GM21528 (cell line): ENCODE measurements at regions not wholly inside any gene's neighbourhood (a gene's known extent, or its start where the extent isn't known, plus 50 kb on each side); places are given as distances from the start of the nearest gene placed in this dataset.

Source experiments
- ATAC-seq: cut with Tn5 transposase; IDR thresholded peaks from one replicate; pipeline ENCODE4 v1.9.1; 2021; ENCODE audit warnings: mild to moderate bottlenecking, moderate library complexity; ENCODE audit not compliant: unreplicated experiment, low FRiP score

DNA sequence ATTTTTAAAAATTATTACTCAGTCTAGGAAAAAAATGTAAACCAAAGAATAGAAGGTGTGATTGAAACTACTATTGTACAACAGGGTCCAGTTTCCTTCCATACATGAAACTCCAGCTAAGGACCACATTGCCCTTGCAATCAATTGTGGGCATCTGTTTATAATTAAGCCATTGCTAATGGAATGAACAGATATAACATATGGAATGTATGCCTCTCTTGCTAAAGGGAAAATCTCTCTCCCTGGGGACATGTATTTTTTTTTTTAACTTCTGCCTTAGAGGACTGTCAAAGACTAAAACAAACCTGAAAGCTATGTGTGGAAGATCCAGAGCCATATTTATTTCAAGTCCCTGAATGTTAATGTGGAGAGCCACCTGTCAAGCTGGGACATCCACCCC, 336.8 kb upstream of the MANEA start:
- no peak for ATAC-seq

- ATAC-seq, result no peak
Observed at GRCh38 chr6:95242560-95242959, 334.8 kb upstream of the MANEA start.

DNA sequence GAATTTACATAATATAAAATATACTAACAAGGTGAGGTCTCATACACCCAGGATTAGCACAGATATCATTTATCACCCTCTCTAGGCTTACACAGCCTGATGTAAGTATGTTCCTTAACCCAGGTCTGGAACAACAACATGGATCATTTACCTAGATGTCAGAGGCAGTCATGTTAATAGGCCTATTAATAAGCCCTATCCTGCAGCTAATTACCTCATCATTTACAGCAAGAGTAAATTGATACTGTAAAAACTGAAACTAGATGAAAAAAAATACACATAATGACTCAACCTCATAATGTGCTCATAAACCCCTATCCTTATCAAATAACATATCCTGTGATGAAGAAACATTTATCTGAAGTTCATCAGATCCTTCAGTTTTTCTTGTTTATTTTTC, 334.3 kb upstream of the MANEA start:
- ATAC-seq, result no peak

DNA sequence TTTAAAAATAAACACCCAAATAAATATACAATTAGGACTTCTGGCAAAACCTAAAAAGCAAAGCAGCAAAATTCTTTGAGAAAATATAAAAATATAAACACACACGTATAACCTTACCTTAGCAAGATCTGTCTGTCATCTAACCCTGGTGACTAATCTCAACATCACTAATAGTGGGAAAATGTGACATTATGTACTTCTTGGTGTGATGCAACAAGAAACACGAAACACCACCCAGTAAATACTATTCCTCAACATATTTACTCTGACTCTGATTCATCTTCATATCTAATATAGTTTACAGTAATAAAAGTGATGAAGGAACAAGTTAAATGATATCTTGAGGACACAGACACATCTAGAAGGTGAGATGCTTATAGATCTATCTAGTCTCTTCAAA, 332.6 kb upstream of the MANEA start:
- ATAC-seq, result no peak

- ATAC-seq, result no peak
Observed at GRCh38 chr6:95248499-95248898, 328.8 kb upstream of the MANEA start.

GRCh38 chr6:95249175-95249574, 328.2 kb upstream of the MANEA start:
- ATAC-seq, result no peak

- no peak for ATAC-seq
Observed at GRCh38 chr6:95249661-95250060, 327.7 kb upstream of the MANEA start.

- no peak for ATAC-seq
Observed at GRCh38 chr6:95263840-95264239, 313.5 kb upstream of the MANEA start.

DNA sequence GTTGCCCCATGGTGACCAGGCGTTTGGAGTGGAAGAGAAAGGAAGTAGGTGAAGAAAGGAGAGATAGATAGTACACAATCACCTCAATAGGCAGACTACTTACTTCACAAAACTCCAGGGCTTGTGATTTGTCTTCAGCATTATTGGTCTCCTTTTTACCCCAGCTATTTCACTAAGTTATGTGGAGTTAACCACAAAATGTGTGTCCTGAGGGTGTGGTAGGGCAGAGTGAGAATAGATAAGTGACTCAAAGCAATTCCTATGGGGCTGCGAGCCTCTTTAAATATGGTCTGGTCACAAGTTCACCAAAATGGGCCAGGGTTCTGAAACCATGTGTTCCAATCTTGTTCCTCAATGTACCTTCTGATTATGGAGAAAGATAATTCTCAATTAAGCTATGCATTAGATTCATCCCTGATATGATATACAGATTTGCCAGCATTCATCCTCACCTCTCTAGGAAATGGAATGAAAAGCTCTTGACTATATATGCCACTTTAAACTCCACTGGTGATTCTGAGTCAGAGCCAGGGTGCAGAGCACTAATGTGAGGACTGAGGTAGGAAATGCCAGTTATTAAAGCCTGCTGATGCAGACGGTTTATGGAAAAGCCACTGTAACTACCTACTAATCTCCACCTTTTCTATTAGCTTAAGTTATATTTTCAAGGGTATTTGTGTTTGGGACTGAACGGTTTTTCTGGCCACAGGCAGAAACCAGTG, 310.6 kb upstream of the MANEA start:
- no peak for ATAC-seq

- ATAC-seq, result no peak
Observed at GRCh38 chr6:95274686-95275235, 302.6 kb upstream of the MANEA start.

- ATAC-seq, result no peak
Observed at GRCh38 chr6:95279616-95280015, 297.7 kb upstream of the MANEA start.

DNA sequence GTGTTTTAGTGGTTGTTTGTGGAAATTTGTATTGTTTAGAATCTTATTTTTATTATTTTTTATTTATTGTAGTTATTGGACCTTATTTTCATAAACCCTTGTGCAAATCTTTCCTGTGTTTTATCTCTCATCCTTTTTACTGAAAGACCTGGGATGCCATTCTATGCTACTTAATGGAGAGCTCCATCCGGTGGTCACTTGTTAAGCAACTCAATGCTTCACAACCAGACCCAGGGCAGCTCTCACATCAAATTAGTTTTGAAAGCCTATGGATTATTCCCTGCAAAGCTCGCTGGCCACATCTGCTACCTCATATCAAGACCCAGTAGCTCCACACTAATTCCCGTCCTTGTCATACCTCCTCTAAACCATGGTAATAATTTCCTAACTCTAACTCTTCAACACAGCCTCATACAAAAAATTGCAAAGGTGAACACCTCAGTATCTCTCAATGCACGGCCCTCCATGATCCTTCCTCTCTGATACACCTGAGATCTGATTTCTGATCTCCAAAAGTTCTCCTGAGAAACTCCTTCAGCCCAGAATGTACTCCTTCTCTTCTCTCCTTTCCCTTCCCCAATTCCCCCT, 296.6 kb upstream of the MANEA start:
- no peak for ATAC-seq

DNA sequence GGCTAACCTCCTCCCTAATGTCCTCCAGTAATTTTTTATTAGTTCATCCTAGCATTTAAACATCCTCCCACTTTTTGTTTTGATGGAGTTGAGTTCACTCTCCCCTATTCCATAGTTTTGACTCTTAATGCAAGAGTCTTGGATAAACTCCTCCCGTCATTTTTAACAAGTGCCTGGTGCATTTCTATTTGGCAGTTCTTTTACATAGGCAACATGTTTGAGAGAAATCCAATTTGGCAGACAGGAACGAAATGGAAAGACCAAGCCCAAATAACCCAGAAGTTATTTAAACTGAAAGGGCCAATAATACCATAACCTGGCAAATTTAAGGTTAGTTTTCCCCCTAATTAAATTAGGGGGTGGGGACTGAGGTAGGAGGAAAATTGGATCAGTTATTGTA, 291.5 kb upstream of the MANEA start:
- ATAC-seq, result no peak

- ATAC-seq, result no peak
Observed at GRCh38 chr6:95286874-95287273, 290.5 kb upstream of the MANEA start.

DNA sequence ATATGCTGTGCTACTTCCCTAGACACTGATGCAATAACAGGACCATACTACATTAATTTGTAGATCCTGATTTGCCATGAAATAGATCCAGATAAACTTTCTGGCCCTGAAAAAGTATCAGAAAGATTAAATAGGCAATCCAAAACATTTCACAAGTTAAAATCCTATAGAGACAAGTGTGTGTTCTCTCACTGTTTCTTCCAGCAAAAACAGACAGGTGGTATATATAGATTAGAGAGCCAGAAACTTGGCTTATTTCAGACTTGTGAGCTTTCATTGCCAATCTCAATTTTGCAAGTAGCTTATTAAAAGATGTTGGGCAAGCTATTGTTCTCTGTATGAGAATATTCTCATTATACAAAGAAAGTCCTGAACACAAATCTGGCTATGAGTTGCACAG, 289.1 kb upstream of the MANEA start:
- ATAC-seq, result no peak

DNA sequence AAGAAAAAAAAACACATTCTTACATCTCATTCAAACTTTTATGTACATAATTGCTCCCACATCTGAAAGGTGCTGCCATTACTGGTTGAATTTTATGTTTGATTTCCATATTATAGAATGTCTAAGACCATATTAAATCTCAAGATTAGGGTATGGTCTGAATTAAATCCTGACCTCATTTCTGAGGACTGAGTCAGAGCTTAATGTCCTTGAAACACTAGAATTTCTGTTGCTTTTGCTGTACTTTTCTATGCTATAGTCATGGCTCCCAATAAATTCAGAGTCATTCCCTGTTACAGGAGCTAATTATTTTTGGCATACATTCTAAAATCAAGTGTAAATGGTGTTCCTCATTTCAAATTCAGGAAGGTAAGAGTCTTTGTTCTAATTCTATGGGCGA, 285.3 kb upstream of the MANEA start:
- ATAC-seq, result no peak

DNA sequence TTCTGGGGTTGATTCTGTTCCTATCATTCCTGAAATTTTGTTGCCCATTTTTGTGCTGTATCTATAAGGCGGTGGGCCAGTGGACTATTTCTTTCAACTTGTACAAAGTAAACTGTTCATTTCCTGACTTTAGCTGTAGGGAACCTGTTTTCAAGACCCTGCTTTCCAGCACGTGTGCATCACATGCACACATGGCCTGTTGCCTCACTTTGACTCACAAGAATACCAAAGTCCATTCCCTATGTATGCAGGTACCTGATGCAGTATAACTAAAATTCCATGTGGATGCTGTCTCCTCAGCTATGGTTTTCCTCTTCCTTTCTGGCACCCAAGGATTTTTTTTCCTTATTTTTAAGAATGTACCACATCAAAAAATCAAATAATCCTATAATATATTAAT, 284.1 kb upstream of the MANEA start:
- no peak for ATAC-seq

- ATAC-seq, result no peak
Observed at GRCh38 chr6:95294043-95294442, 283.3 kb upstream of the MANEA start.

GRCh38 chr6:95309545-95309944, 267.8 kb upstream of the MANEA start:
- ATAC-seq, result no peak

- no peak for ATAC-seq
Observed at GRCh38 chr6:95318137-95318536, 259.2 kb upstream of the MANEA start.

DNA sequence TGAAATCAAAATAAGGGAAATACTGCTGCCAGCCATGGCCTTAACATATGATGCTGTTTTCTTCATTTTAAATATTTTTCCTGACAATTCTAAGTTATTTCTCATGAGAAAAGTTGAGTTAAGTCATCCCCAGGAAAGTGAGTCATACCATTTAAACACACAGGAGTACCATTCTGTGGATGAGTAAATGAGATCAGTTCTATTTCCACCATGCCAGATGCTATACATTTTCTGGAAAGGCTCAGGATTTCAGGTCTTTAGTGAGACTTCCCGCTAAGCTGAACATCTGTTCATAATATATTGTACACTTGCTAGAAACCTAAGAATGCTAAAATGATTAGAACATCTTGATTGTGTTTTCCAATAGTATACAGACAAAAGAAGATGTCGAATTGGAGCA, 256.2 kb upstream of the MANEA start:
- no peak for ATAC-seq

GRCh38 chr6:95325916-95326315, 251.4 kb upstream of the MANEA start:
- ATAC-seq, result no peak
